HG03175 (cell line): ENCODE measurements at regions not wholly inside any gene's neighbourhood (a gene's known extent, or its start where the extent isn't known, plus 50 kb on each side); places are given as distances from the start of the nearest gene placed in this dataset.

ENCODE experiments used
- ATAC-seq: cut with Tn5 transposase; IDR thresholded peaks from one replicate; pipeline ENCODE4 v1.9.1; 2021; ENCODE audit warnings: mild to moderate bottlenecking, moderate library complexity; ENCODE audit not compliant: unreplicated experiment

DNA sequence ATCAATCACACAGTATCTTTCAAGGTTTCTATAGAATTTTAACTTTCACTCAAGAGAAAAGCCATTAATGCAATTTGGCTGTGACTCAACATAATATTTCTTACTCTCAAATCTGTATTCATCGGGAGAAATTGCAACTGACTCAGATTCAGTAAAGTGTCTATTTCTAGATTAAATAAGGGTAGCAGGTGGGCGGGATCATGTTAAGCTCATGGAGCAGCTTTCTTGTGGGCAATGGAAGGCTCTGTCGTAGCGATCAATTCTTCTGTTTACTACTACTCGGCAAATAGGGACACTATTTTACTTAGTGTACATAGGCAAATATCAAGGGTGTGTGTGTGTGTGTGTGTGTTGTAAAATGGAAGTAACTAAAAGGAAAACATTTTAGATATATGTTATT is 423.6 kb upstream of the NEGR1 start:
- ATAC-seq, result no peak

- no peak for ATAC-seq
Measured at GRCh38 chr1:72704841-72705477, 422.6 kb upstream of the NEGR1 start.

GRCh38 chr1:72697410-72697809 is 415.1 kb upstream of the NEGR1 start:
- ATAC-seq, result no peak

- no peak for ATAC-seq
Measured at GRCh38 chr1:72693899-72694298, 411.6 kb upstream of the NEGR1 start.

DNA sequence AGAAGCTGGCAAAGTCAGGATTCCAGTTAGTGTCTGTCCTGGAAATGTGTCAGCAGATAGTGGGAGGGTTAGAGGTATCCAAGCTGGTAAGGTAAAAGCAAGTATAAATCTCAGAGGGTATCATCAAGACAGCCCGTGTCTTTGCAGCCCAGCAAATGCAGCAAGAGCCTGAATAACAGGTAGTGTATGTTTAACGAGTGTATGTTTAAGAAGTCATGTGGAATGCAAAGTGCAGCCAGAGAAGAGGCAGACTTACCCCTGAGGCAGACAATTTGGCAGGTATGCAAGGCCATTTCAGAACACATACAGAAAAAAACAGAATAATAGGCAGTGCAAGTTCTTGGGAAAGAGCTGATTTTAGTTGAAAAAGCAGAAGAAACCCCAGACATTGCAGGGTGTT is 411.0 kb upstream of the NEGR1 start:
- ATAC-seq, result no peak

DNA sequence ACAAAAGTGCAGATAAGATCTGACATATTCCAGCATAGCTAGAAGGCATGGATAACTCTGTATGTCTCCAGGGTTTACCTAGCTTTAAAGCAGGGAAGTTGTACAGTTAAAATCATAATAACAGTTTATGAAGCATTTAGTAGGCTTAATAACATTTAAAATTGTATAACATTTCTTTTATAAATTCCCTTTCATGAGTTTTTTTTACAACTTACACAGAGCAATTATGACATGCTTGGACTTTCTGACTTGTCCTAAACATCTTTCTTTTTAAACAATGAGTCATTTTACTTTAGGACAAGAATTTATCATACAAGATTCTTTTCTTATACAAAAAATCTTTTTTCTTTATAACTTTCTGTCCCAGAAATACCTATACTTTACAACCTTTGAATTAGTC is 408.5 kb upstream of the NEGR1 start:
- ATAC-seq, result no peak

GRCh38 chr1:72678683-72679082 is 396.3 kb upstream of the NEGR1 start:
- no peak for ATAC-seq

DNA sequence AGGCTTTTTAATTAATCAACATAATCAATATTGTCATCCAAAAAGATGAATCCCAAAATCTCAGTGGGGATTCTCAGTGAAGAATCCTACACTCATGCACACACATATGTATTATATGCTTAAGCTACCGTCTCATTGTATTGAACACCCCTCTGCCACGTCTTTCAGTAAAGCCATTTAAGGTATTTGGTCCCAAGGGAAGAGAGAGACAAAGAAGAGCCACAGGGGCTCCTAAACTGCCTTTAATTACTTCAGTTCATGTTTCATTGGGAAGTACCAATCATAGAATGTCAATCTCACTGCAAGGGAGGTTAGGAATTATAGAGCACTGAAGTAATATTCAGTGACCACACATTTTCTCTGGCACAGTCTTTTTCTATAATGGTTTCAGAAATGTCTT is 388.6 kb upstream of the NEGR1 start:
- no peak for ATAC-seq

DNA sequence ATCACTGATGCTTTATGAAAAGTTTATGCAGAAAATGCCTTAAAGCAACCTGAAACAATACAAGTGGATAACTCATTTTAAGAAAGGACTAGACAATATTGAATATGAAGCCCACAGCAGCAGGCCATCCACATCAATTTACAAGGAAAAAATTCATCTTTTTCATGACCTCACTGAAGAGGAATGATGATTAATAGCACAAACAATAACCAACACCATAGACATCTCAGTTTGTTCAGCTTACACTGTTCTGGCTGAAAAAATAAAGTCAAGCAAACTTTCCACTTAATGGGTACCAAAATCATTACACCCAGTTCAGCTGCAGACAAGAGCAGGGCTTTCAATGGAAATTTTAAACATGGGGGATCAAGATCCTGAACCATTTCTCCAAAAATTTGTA is 380.6 kb upstream of the NEGR1 start:
- ATAC-seq, result no peak

- no peak for ATAC-seq
Measured at GRCh38 chr1:72650843-72651435, 368.6 kb upstream of the NEGR1 start.

DNA sequence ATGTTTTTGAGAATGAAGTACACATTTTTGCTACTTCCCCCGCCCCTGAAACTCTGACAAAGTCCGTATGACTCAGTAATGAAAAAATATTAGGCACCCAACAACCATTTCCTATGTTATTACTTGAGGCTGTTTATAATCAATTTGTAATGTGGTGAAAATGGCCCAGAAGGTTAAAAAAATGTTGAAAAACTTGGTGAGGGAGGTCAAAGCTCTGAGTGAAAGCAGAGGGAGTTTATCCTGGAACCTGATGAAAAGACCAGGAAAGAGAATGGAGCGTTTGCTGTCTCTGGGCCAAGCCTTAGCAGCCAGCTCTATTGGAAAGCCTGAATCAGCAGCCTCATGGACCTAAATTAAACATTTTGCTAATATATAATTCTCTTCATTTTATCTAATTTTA is 367.7 kb upstream of the NEGR1 start:
- no peak for ATAC-seq

DNA sequence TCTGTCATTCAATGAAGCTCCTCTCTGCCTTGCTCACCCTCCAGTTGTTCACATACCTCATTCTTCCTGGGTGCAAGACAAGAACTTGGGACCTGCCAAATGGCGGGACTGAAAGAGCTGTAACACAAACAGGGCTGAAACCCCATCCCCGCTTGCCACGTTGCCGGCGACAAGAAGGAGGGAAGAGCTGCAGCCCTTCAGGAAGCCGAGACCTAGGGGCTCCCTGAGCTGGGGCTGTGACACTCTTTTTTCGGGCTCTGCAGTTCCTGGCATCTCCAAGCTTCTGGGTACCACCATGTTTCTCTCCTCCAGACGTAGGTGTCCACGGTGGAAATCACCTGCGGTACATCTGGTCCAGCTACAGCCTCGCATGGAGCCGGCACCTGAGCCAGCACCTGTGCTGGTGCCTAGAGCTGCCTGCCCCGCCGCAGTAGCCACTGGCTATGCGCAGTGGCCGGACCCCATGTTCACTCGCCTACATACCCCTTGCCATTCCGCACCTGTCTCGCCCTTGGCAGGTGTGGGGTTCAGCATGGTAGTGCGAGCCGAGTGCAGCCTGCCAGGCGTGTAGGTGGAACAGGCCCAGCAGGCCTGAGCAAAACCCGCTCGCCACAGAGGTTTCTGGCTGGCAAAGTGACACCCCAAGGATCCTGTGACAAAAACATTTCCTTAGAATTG is 367.0 kb upstream of the NEGR1 start:
- no peak for ATAC-seq

- no peak for ATAC-seq
Measured at GRCh38 chr1:72648465-72648864, 366.1 kb upstream of the NEGR1 start.

DNA sequence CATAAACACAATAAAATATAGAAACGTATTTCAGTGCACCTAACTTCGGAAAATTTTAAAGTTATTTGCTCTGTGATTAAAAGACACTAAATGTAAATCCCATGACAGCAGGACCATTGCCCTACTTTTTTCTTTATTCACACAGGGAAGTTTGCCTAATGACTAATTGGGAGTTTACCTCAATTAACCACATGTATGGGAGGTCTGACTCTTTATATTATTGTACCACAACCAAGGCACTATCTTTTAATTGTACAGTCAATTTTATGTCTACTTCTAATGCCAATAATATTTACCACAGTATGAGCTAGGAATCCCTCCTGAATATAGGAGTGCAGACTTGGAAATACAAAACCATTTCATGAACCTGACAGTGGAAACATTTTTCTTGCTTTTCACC is 360.8 kb upstream of the NEGR1 start:
- ATAC-seq, result no peak

GRCh38 chr1:72637593-72637992 is 355.3 kb upstream of the NEGR1 start:
- ATAC-seq, result no peak

GRCh38 chr1:72636631-72637030 is 354.3 kb upstream of the NEGR1 start:
- ATAC-seq, result no peak

GRCh38 chr1:72635719-72636118 is 353.4 kb upstream of the NEGR1 start:
- no peak for ATAC-seq

DNA sequence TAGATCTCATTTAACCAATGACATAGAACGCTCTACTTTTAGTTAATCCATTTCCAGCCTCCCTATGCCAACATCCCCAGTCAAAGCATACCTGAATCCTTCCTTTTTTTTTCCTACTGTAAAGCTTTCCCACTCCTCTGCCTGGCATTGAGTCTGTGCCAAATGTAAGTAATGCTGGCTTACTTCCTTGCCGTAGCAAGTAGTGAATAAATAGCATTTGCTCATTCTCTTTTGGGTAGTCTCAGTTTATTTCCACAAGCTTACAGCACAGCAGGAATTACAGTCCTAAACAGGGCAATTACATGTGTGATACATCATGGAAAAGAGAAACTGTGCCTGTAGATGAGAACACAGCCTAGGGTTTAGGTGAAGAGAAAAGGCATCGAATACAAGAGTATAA is 352.6 kb upstream of the NEGR1 start:
- ATAC-seq, result no peak

GRCh38 chr1:72631449-72631848 is 349.1 kb upstream of the NEGR1 start:
- no peak for ATAC-seq

DNA sequence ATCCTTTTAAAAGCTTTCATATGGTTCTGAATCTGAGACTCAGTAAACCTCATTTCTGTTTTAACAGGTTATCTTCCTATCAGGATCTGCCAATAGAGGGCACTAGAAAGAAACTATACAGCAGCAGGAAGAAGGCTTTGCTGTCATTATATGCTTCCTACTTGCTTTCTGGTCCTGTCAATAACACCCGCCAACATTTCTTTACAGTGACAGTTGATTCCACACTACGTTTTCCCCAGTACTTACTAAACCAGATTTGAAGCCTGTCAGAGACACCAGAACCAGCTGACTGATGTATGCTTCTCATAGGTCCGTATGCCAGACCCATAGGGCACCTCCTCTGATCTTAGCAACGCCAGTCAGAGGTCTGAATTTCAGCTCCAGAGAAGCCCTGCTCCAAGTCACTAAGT is 341.0 kb upstream of the NEGR1 start:
- ATAC-seq, result peak; percentile 90

DNA sequence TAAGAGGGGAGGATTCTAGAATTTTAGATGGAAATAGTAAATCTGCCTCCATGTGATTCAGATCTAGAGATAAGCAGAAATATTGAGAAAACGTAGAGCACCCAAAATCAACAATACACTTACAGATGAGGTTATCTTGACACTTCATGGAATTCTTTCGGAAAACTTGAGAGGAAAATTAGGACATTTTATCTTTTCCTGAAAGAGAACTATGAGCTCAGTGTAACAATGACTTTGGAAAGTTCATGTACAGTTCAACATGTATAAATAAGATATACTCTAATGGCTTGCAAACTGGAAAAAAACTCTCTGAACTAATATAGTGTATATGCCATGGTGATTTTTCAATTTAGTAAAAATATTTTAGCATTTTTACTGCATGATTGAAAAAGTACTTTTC is 338.1 kb upstream of the NEGR1 start:
- ATAC-seq, result no peak

DNA sequence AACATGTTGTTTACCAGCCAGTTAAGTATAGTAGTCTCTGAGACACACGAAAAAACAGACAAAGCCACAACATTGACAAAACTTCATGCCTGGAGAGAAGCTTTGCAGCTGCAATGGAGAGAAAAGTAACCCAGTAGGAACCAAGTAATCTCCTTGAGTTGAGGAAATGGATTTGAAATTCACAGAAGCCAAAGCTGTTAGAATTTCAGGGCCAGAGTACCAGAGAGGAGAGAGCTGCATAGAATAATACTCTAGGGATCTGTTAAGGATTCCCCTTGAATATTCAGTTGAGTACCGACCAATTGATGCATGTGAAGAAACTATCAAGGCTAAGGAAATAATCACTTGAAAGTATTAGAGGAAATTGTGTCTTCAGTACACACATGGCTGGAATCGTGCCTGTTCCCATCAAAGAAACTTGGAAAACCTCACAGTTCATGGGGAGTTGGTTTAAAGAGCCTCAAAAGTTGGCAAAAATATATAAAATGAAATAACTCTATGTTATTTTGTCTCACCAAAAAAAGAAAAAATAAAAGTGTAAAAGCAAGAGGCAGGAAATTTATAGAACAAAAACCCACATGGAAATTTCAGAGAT is 324.0 kb upstream of the NEGR1 start:
- ATAC-seq, result no peak
